ENCODE measurements at regions not wholly inside any gene's neighbourhood (a gene's known extent, or its start where the extent isn't known, plus 50 kb on each side); places are given as distances from the start of the nearest gene placed in this dataset.
"Not testable (repeated sequence)": the region's sequence is repeated elsewhere in the genome, so short reads cannot be mapped to it uniquely, and the experiment has no call there.

DNA sequence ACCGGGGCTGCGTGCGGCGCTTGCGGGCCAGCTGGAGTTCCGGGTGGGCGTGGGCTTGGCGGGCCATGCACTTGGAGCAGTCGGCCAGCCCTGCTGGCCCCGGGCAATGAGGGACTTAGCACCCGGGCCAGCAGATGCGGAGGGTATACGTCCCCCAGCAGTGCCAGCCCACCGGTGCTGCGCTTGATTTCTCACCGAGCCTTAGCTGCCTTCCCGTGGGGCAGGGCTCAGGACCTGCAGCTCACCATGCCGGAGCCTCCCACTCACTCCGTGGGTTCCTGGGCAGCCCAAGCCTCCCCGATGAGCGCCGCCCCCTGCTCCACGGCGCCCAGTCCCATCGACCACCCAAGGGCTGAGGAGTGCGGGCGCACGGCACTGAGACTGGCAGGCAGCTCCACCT lies 51.4 kb upstream of the INPP4B start:
- POLR2A ChIA-PET = not testable (repeated sequence)

DNA sequence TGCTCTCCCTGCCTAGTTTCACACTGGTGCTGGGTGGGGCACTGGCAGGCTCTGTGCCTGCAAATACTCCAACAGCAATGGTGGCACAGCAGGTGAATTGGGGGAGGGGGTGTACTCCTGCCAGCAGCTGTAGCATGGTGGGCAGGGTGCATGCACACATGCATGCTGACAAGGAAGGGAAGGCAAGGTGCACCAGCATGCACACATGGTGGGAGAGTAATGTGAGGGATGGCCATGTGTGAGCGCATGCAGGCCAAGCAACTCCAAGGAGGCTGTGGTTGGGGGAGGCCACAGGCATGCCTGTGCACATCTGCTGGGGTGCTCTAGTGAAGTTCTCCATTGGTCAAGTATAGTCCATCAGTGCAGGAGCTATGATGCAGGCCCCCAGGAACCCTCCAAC lies 54.5 kb upstream of the INPP4B start:
- ChIA-PET POLR2A (no interaction called here), CTCF (no interaction called here)
- Histone ChIP-seq H3K27ac (ENCODE audit: low read depth, low read length) (no peak overlapping the region), H3K9me3 (ENCODE audit: control insufficient read depth, insufficient read depth, low read length) (peaks cover 2% of the 10 kb centered on the region; the same call in 1 of the 2 replicates), H3K27me3 (ENCODE audit: control insufficient read depth, insufficient read depth, low read length) (no peaks in the 10 kb centered on the region), H3K4me3 (ENCODE audit: low read depth, low read length) (no peak overlapping the region)
- DNase-seq (ENCODE audit: low read depth, low spot score) = no peak
- TF ChIP-seq, protein P1, sequence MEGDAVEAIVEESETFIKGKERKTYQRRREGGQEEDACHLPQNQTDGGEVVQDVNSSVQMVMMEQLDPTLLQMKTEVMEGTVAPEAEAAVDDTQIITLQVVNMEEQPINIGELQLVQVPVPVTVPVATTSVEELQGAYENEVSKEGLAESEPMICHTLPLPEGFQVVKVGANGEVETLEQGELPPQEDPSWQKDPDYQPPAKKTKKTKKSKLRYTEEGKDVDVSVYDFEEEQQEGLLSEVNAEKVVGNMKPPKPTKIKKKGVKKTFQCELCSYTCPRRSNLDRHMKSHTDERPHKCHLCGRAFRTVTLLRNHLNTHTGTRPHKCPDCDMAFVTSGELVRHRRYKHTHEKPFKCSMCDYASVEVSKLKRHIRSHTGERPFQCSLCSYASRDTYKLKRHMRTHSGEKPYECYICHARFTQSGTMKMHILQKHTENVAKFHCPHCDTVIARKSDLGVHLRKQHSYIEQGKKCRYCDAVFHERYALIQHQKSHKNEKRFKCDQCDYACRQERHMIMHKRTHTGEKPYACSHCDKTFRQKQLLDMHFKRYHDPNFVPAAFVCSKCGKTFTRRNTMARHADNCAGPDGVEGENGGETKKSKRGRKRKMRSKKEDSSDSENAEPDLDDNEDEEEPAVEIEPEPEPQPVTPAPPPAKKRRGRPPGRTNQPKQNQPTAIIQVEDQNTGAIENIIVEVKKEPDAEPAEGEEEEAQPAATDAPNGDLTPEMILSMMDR (IDR thresholded peaks at IDR 0.05; ENCODE audit: low read depth, low read length) = no peak

More for the DNA sequence above, 51.4 kb upstream of the INPP4B start:
- H3K9me3 ChIP-seq (ENCODE audit: control insufficient read depth, insufficient read depth, low read length); H3K27me3 ChIP-seq (ENCODE audit: control insufficient read depth, insufficient read depth, low read length); CTCF ChIA-PET; DNase-seq (ENCODE audit: low read depth, low spot score); H3K4me3 ChIP-seq (ENCODE audit: low read depth, low read length); H3K27ac ChIP-seq (ENCODE audit: low read depth, low read length): not testable (repeated sequence)

DNA sequence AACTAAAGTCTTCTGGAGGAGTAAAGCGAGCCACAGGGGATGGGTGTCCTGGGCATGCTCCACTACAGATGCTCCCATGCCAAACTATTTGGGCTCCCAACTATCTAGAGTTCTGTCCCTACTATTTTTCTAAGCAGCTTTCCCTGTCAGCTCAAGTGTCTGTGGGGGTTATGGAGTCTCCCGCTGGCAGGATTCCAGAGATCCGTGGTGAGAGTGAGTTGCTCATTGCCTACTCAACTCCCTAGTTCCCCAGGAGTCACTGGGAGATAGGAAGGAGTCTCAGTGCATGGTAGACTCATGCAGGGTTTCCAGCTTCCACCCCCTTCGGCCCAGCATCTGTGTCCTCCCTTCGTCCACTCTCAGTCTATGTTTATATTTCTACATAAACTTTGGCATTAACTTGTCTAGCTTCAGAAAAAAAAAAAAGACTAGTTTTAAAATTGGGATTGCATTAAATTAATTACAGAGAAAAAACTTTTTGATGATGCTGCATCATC lies 55.1 kb upstream of the INPP4B start:
- CTCF ChIA-PET = no interaction called here
- Histone ChIP-seq H3K9me3 (ENCODE audit: control insufficient read depth, insufficient read depth, low read length) (peaks cover 2% of the 10 kb centered on the region; the same call in 1 of the 2 replicates), H3K4me3 (ENCODE audit: low read depth, low read length) (no peak overlapping the region), H3K27ac (ENCODE audit: low read depth, low read length) (no peak overlapping the region), H3K27me3 (ENCODE audit: control insufficient read depth, insufficient read depth, low read length) (no peaks in the 10 kb centered on the region)
- POLR2A ChIA-PET = no interaction called here
- TF ChIP-seq, protein P1 (IDR thresholded peaks at IDR 0.05; ENCODE audit: low read depth, low read length) = no peak
- peak; percentile 7 for DNase-seq (ENCODE audit: low read depth, low spot score)

DNA sequence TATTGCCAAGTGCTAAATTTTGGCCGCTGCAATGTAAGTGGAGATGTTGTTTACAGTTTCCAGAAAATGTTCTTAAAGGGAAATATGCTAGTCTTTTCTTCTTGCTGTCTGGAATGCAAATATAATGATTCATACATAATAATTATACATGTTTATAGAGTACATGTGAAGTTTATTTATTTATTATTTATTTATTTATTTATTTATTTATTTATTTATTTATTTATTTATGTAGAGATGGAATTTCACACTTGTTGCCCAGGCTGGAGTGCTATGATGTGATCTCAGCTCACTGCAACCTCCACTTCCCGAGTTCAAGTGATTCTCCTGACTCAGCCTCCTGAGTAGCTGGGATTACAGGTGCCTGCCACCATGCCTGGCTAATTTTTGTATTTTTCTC lies 57.5 kb upstream of the INPP4B start:
- POLR2A ChIA-PET; H3K27ac ChIP-seq (ENCODE audit: low read depth, low read length); H3K4me3 ChIP-seq (ENCODE audit: low read depth, low read length); CTCF ChIA-PET; DNase-seq (ENCODE audit: low read depth, low spot score); H3K27me3 ChIP-seq (ENCODE audit: control insufficient read depth, insufficient read depth, low read length); H3K9me3 ChIP-seq (ENCODE audit: control insufficient read depth, insufficient read depth, low read length): not testable (repeated sequence)

DNA sequence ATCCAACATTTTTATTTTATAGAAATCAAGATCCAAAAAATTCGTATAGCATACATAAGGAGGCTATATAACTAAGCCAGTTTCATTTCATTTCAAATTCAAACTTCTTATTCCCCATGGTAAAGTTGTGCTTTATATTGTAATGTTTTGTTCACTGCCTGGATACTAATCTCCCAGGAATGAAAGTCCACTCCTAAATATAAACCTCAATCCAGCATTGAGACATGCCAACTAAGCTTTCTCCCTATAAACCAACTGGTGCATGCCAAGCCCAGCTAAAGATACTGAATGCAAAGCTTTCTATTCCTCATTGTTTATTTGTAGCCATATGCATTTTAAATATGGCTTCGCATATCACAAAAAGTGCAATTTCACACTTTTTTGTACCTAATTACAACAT lies 63.8 kb upstream of the INPP4B start:
- Histone ChIP-seq H3K27ac (ENCODE audit: low read depth, low read length) (no peak overlapping the region), H3K4me3 (ENCODE audit: low read depth, low read length) (no peak overlapping the region), H3K27me3 (ENCODE audit: control insufficient read depth, insufficient read depth, low read length) (no peaks in the 10 kb centered on the region), H3K9me3 (ENCODE audit: control insufficient read depth, insufficient read depth, low read length) (no peaks in the 10 kb centered on the region)
- DNase-seq (ENCODE audit: low read depth, low spot score) = no peak
- POLR2A ChIA-PET = no interaction called here
- TF ChIP-seq, protein P1 (IDR thresholded peaks at IDR 0.05; ENCODE audit: low read depth, low read length) = no peak
- CTCF ChIA-PET = no interaction called here

DNA sequence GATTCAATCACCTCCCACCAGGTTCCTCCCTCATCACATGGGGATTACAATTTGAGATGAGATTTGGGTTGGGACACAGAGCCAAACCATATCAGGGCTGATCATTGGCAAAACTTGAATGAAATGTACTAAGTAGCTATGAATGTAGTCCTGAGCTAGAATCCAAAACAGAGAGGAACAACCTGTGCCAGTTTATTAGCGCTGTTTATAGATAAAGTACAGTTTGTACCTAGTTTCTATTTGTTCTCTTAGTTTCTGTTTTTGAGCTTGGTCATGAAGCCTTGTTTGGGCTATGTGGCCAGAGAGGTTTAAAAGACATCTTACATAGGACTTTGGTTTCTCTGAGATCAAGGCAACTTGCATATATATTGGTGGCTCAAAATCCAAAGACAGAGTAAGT lies 66.9 kb upstream of the INPP4B start:
- no peak overlapping the region for H3K27ac ChIP-seq (ENCODE audit: low read depth, low read length)
- ChIA-PET POLR2A (interaction anchor here (0.5 kb wide), 1 partner anchor 1364 kb away, joined by 3 read pairs; no protein-coding TSS in a partner anchor), CTCF (no interaction called here)
- DNase-seq (ENCODE audit: low read depth, low spot score) = no peak
- no peaks in the 10 kb centered on the region for H3K27me3 ChIP-seq (ENCODE audit: control insufficient read depth, insufficient read depth, low read length)
- TF ChIP-seq, protein P1 (IDR thresholded peaks at IDR 0.05; ENCODE audit: low read depth, low read length) = no peak
- H3K4me3 ChIP-seq (ENCODE audit: low read depth, low read length) = no peak overlapping the region
- H3K9me3 ChIP-seq (ENCODE audit: control insufficient read depth, insufficient read depth, low read length) = no peaks in the 10 kb centered on the region
